ENCODE measurements at regions not wholly inside any gene's neighbourhood (a gene's known extent, or its start where the extent isn't known, plus 50 kb on each side); places are given as distances from the start of the nearest gene placed in this dataset.

DNA sequence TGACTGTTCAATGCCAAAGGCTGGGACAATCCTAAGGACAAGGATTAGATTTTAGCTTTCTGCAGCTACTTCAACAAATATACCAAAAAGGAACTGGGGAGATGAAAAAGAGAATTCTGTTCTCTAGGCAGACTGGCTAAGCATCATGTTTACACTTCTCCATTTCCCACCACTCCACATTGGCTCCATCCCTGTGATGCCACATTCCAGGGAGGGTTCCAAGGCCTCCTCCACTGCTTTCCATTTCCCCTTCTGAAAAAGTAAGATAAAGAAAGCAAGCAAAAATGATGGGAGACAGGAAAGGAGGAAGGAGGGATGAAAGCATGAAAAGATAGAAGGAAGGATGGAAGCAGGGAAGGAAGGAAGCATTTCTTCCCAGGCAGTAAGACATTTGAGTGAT, 315.8 kb downstream of the BLID start:
- Histone ChIP-seq H2AFZ (ENCODE audit: low read length) (no peak overlapping the region), H3K4me1 (ENCODE audit: insufficient read depth, low read length) (no peaks in the 10 kb centered on the region), H4K20me1 (ENCODE audit: insufficient read depth, low read length) (no peaks in the 10 kb centered on the region), H3K27ac (ENCODE audit: low read depth, low read length) (no peak overlapping the region), H3K4me2 (ENCODE audit: insufficient read depth, low read length) (no peak overlapping the region), H3K9me3 (ENCODE audit: low read depth, low read length) (no peaks in the 10 kb centered on the region), H3K4me3 (ENCODE audit: insufficient read depth, low read length) (no peak overlapping the region), H3K36me3 (ENCODE audit: insufficient read depth, low read length) (no peaks in the 10 kb centered on the region), H3K79me2 (ENCODE audit: insufficient read depth, low read length) (no peaks in the 10 kb centered on the region), H3K27me3 (ENCODE audit: insufficient read depth, low read length) (no peaks in the 10 kb centered on the region)
- no peak for TF ChIP-seq CTCF (IDR thresholded peaks at IDR 0.05; ENCODE audit: extremely low read depth, low read depth, low read length)
- peak; percentile 25 for DNase-seq (ENCODE audit: insufficient read length, low spot score, missing footprints)

DNA sequence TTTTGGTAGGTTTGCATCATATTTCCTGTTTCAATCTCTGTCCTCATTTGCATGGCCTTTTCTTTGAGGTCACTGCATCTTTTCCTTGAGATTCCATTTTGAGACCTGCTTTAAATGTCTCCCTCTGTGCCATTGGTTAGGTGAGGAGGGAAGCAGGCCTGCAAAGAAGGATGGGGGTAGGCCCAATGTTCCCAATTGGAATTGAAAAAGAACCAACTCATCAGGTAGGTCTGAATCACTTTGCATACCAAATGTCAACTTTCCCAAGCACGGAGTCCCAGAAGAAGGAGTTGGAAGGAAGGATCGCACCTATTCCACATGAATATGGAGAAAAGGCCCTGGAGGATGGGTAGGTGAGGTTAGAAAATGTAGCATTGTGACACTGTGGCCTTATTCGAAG, 318.5 kb downstream of the BLID start:
- no peak for TF ChIP-seq CTCF (IDR thresholded peaks at IDR 0.05; ENCODE audit: extremely low read depth, low read depth, low read length)
- no peak overlapping the region for H3K4me3 ChIP-seq (ENCODE audit: insufficient read depth, low read length)
- peak; percentile 50 for DNase-seq (ENCODE audit: insufficient read length, low spot score, missing footprints)
- H2AFZ ChIP-seq (ENCODE audit: low read length): no peak overlapping the region
- no peaks in the 10 kb centered on the region for H3K9me3 ChIP-seq (ENCODE audit: low read depth, low read length)
- H3K27me3 ChIP-seq (ENCODE audit: insufficient read depth, low read length): no peaks in the 10 kb centered on the region
- no peaks in the 10 kb centered on the region for H3K79me2 ChIP-seq (ENCODE audit: insufficient read depth, low read length)
- no peaks in the 10 kb centered on the region for H3K36me3 ChIP-seq (ENCODE audit: insufficient read depth, low read length)
- H3K4me2 ChIP-seq (ENCODE audit: insufficient read depth, low read length): no peak overlapping the region
- H3K27ac ChIP-seq (ENCODE audit: low read depth, low read length): no peak overlapping the region
- no peaks in the 10 kb centered on the region for H4K20me1 ChIP-seq (ENCODE audit: insufficient read depth, low read length)
- H3K4me1 ChIP-seq (ENCODE audit: insufficient read depth, low read length): no peaks in the 10 kb centered on the region

GRCh38 chr11:121795174-121795573, 320.8 kb downstream of the BLID start:
- H3K27me3 ChIP-seq (ENCODE audit: insufficient read depth, low read length): no peaks in the 10 kb centered on the region
- no peak for DNase-seq (ENCODE audit: insufficient read length, low spot score, missing footprints)
- H2AFZ ChIP-seq (ENCODE audit: low read length): no peak overlapping the region
- H4K20me1 ChIP-seq (ENCODE audit: insufficient read depth, low read length): no peaks in the 10 kb centered on the region
- no peaks in the 10 kb centered on the region for H3K4me1 ChIP-seq (ENCODE audit: insufficient read depth, low read length)
- no peak overlapping the region for H3K4me2 ChIP-seq (ENCODE audit: insufficient read depth, low read length)
- H3K4me3 ChIP-seq (ENCODE audit: insufficient read depth, low read length): no peak overlapping the region
- H3K36me3 ChIP-seq (ENCODE audit: insufficient read depth, low read length): no peaks in the 10 kb centered on the region
- TF ChIP-seq CTCF (IDR thresholded peaks at IDR 0.05; ENCODE audit: extremely low read depth, low read depth, low read length): no peak
- no peak overlapping the region for H3K27ac ChIP-seq (ENCODE audit: low read depth, low read length)
- H3K9me3 ChIP-seq (ENCODE audit: low read depth, low read length): no peaks in the 10 kb centered on the region
- no peaks in the 10 kb centered on the region for H3K79me2 ChIP-seq (ENCODE audit: insufficient read depth, low read length)

DNA sequence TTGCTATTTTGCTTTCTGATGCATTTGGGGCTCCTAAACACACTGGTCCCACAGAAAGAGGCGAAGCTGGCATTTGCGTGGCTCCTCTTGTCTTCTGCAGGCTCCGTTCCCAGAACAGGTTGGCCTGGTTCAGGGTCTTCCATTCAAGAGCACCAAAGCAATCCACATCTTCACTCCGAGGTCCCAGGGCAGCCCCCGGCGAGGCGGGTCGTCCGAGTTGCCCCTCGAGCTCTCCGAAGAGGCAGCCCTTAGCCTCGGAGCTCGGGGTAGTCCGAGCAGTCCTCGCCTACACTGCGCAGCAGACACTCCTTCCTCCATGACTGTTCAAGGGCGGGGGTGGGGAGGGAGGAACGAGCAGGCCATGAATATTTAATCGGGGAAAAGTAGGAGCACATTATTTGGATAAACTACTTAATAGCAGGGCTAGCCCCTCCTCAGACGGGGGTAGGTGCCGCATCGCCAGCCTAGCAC, 321.3 kb downstream of the BLID start:
- no peak overlapping the region for H2AFZ ChIP-seq (ENCODE audit: low read length)
- no peak overlapping the region for H3K4me2 ChIP-seq (ENCODE audit: insufficient read depth, low read length)

More for the DNA sequence above, 321.3 kb downstream of the BLID start:
- no peaks in the 10 kb centered on the region for H3K4me1 ChIP-seq (ENCODE audit: insufficient read depth, low read length)
- no peaks in the 10 kb centered on the region for H3K36me3 ChIP-seq (ENCODE audit: insufficient read depth, low read length)
- no peak for DNase-seq (ENCODE audit: insufficient read length, low spot score, missing footprints)
- no peaks in the 10 kb centered on the region for H3K79me2 ChIP-seq (ENCODE audit: insufficient read depth, low read length)
- no peaks in the 10 kb centered on the region for H3K9me3 ChIP-seq (ENCODE audit: low read depth, low read length)
- H3K27me3 ChIP-seq (ENCODE audit: insufficient read depth, low read length): no peaks in the 10 kb centered on the region
- no peak overlapping the region for H3K4me3 ChIP-seq (ENCODE audit: insufficient read depth, low read length)
- TF ChIP-seq CTCF (IDR thresholded peaks at IDR 0.05; ENCODE audit: extremely low read depth, low read depth, low read length): no peak
- H4K20me1 ChIP-seq (ENCODE audit: insufficient read depth, low read length): no peaks in the 10 kb centered on the region
- H3K27ac ChIP-seq (ENCODE audit: low read depth, low read length): no peak overlapping the region
